Trophoblast cell (in vitro differentiated cells and primary cell): ENCODE measurements at regions not wholly inside any gene's neighbourhood (a gene's known extent, or its start where the extent isn't known, plus 50 kb on each side); places are given as distances from the start of the nearest gene placed in this dataset.

Source experiments
- DNase-seq, 2 donors: peaks; one replicate each; pipeline ENCODE4 v3.0.0-alpha.2; 2016
- H2AFZ ChIP-seq: 2 replicates; pipeline ENCODE4 v1.6.1; 2013; ENCODE audit warnings: low read length, moderate library complexity, mild to moderate bottlenecking; ENCODE audit not compliant: insufficient read depth, poor library complexity
- H2AK5ac ChIP-seq: 2 replicates; pipeline ENCODE4 v1.6.1; 2013; ENCODE audit warnings: mild to moderate bottlenecking, low read length
- H2BK120ac ChIP-seq: 2 replicates; pipeline ENCODE4 v1.6.1; 2013; ENCODE audit warnings: low read length, mild to moderate bottlenecking, moderate library complexity; ENCODE audit not compliant: insufficient read depth, poor library complexity
- H2BK12ac ChIP-seq: 2 replicates; pipeline ENCODE4 v1.6.1; 2013; ENCODE audit warnings: mild to moderate bottlenecking, low read length, moderate library complexity
- H2BK5ac ChIP-seq: 2 replicates; pipeline ENCODE4 v1.6.1; 2013; ENCODE audit warnings: low read length, low read depth, moderate library complexity, mild to moderate bottlenecking; ENCODE audit not compliant: poor library complexity
- H3K14ac ChIP-seq: 2 replicates; pipeline ENCODE4 v1.6.1; 2013; ENCODE audit warnings: mild to moderate bottlenecking, low read length
- H3K18ac ChIP-seq: 2 replicates; pipeline ENCODE4 v1.6.1; 2013; ENCODE audit warnings: mild to moderate bottlenecking, low read length
- H3K23ac ChIP-seq: 2 replicates; pipeline ENCODE4 v1.6.1; 2013; ENCODE audit warnings: low read length
- H3K27ac ChIP-seq: 2 replicates; pipeline ENCODE4 v1.5.1; 2013; ENCODE audit warnings: low read depth, mild to moderate bottlenecking, inconsistent platforms, low read length, moderate library complexity
- H3K27me3 ChIP-seq: 2 replicates; pipeline ENCODE4 v1.6.1; 2013; ENCODE audit warnings: inconsistent platforms, mild to moderate bottlenecking, low read length, moderate library complexity; ENCODE audit not compliant: insufficient read depth
- H3K36me3 ChIP-seq, 2 experiments: 1 replicate in 1 of 2; 2 replicates in 1 of 2; pipeline ENCODE4 v1.6.1; 2013; ENCODE audit warnings: low read length in 2 of 2, mild to moderate bottlenecking in 2 of 2, moderate library complexity in 1 of 2; ENCODE audit not compliant: insufficient read depth in 2 of 2, control insufficient read depth in 1 of 2
- H3K4ac ChIP-seq: 2 replicates; pipeline ENCODE4 v1.6.1; 2013; ENCODE audit warnings: low read depth, mild to moderate bottlenecking, low read length, moderate library complexity
- H3K4me1 ChIP-seq, 2 experiments: 1 replicate in 1 of 2; 2 replicates in 1 of 2; pipeline ENCODE4 v1.6.1; 2013; ENCODE audit warnings: low read length in 2 of 2, mild to moderate bottlenecking in 2 of 2, moderate library complexity in 1 of 2; ENCODE audit not compliant: insufficient read depth in 2 of 2, control insufficient read depth in 1 of 2
- H3K4me2 ChIP-seq: 2 replicates; pipeline ENCODE4 v1.6.1; 2013; ENCODE audit warnings: inconsistent platforms, mild to moderate bottlenecking, low read length, moderate library complexity
- H3K4me3 ChIP-seq: 2 replicates; pipeline ENCODE4 v1.5.1; 2013; ENCODE audit warnings: mild to moderate bottlenecking, low read depth, low read length, inconsistent platforms
- H3K79me1 ChIP-seq: one replicate; pipeline ENCODE4 v1.6.1; 2013; ENCODE audit warnings: low read length
- H3K79me2 ChIP-seq: 2 replicates; pipeline ENCODE4 v1.6.1; 2013; ENCODE audit warnings: low read length, mild to moderate bottlenecking; ENCODE audit not compliant: control insufficient read depth, insufficient read depth, poor library complexity
- H3K9ac ChIP-seq: 2 replicates; pipeline ENCODE4 v1.6.1; 2013; ENCODE audit warnings: mild to moderate bottlenecking, low read length
- H3K9me3 ChIP-seq: 2 replicates; pipeline ENCODE4 v1.6.1; 2013; ENCODE audit warnings: low read depth, mild to moderate bottlenecking, control low read depth, inconsistent platforms, low read length; ENCODE audit not compliant: insufficient read depth
- H4K12ac ChIP-seq: 2 replicates; pipeline ENCODE4 v1.6.1; 2013; ENCODE audit warnings: low read depth, mild to moderate bottlenecking, low read length, moderate library complexity
- H4K8ac ChIP-seq: 2 replicates; pipeline ENCODE4 v1.6.1; 2013; ENCODE audit warnings: low read depth, mild to moderate bottlenecking, low read length, moderate library complexity
- H4K91ac ChIP-seq: one replicate; pipeline ENCODE4 v1.6.1; 2013; ENCODE audit warnings: low read depth, mild to moderate bottlenecking, low read length, moderate library complexity
- WGBS: extraction: QIAGEN DNeasy Blood & Tissue Kit; methylation state at CpG from one replicate; pipeline ENCODE4 v1.1.7; 2013; ENCODE audit warnings: missing lambda C conversion rate; ENCODE audit not compliant: insufficient read length, insufficient coverage; ENCODE audit errors: extremely low coverage; 5-methylcytosine and 5-hydroxymethylcytosine counted together

- no peak overlapping the region for H2BK12ac ChIP-seq
- H3K23ac ChIP-seq, result no peak overlapping the region
- no peak overlapping the region for H3K14ac ChIP-seq
- H3K9ac ChIP-seq, result no peak overlapping the region
- H4K12ac ChIP-seq, result no peak overlapping the region
- no peak overlapping the region for H2AFZ ChIP-seq
- H3K79me1 ChIP-seq, result no peaks in the 10 kb centered on the region
- no peak overlapping the region for H2AK5ac ChIP-seq
- H3K4me2 ChIP-seq, result no peak overlapping the region
- no peak overlapping the region for H3K27ac ChIP-seq
- no peaks in the 10 kb centered on the region for H3K9me3 ChIP-seq
- H4K8ac ChIP-seq, result no peak overlapping the region
- no peak overlapping the region for H3K4me3 ChIP-seq
- no peak overlapping the region for H2BK120ac ChIP-seq
- no peaks in the 10 kb centered on the region for H3K79me2 ChIP-seq
- DNase-seq, result no peak
- H4K91ac ChIP-seq, result no peak overlapping the region
- H3K36me3 ChIP-seq, result no peaks in the 10 kb centered on the region
- no peak overlapping the region for H3K4ac ChIP-seq
- H3K4me1 ChIP-seq, result no peaks in the 10 kb centered on the region
- H3K18ac ChIP-seq, result no peak overlapping the region
- H2BK5ac ChIP-seq, result no peak overlapping the region
- H3K27me3 ChIP-seq, result no peaks in the 10 kb centered on the region
These were observed 489.2 kb downstream of the DHX35 start for GRCh38 chr20:39451386-39451785.

DNA sequence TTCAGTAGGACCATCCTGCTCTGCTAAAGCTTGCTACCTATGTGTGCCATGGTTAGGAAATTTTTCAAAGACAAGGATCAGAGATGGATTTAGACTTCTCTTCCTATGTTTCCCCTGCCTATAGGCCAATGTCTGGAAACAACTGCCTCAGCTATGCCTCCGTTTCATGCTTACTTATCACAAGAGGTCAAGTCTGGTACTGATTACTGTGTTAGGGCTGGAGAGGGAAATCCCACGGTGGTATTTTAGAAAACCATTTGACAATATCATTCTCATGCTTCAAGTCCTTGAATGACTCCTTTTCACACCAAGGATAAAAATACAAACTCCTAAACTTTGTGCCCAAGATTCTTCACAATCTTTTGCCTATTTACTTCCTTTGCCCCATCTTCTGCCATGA lies 484.3 kb downstream of the DHX35 start:
- Histone ChIP-seq H3K4me1 (no peaks in the 10 kb centered on the region), H2AFZ (no peak overlapping the region), H3K27me3 (no peaks in the 10 kb centered on the region), H3K27ac (no peak overlapping the region), H2AK5ac (no peak overlapping the region), H3K14ac (no peak overlapping the region), H3K18ac (no peak overlapping the region), H3K9ac (no peak overlapping the region), H3K79me1 (no peaks in the 10 kb centered on the region), H4K12ac (no peak overlapping the region), H2BK12ac (no peak overlapping the region), H3K79me2 (no peaks in the 10 kb centered on the region), H4K91ac (no peak overlapping the region), H3K4me2 (no peak overlapping the region), H4K8ac (no peak overlapping the region), H3K4ac (no peak overlapping the region), H3K9me3 (no peaks in the 10 kb centered on the region), H2BK120ac (no peak overlapping the region), H3K23ac (no peak overlapping the region), H2BK5ac (no peak overlapping the region), H3K4me3 (no peak overlapping the region), H3K36me3 (no peaks in the 10 kb centered on the region)
- DNase-seq, result no peak
- no CpG with 5 or more reads among the region's 2 CpGs for WGBS

- no peak overlapping the region for H2BK5ac ChIP-seq
- no peak overlapping the region for H2AFZ ChIP-seq
- H4K8ac ChIP-seq, result no peak overlapping the region
- no peaks in the 10 kb centered on the region for H3K79me1 ChIP-seq
- WGBS, result no CpG with 5 or more reads among the region's 1 CpG
- H3K79me2 ChIP-seq, result no peaks in the 10 kb centered on the region
- no peaks in the 10 kb centered on the region for H3K27me3 ChIP-seq
- no peaks in the 10 kb centered on the region for H3K36me3 ChIP-seq
- H3K9me3 ChIP-seq, result no peaks in the 10 kb centered on the region
- DNase-seq, result no peak
- H2AK5ac ChIP-seq, result no peak overlapping the region
- H3K23ac ChIP-seq, result no peak overlapping the region
- H3K9ac ChIP-seq, result no peak overlapping the region
- no peak overlapping the region for H3K18ac ChIP-seq
- no peak overlapping the region for H3K27ac ChIP-seq
- no peak overlapping the region for H2BK12ac ChIP-seq
- H3K14ac ChIP-seq, result no peak overlapping the region
- no peak overlapping the region for H4K12ac ChIP-seq
- H2BK120ac ChIP-seq, result no peak overlapping the region
- H3K4ac ChIP-seq, result no peak overlapping the region
- no peak overlapping the region for H4K91ac ChIP-seq
- no peak overlapping the region for H3K4me2 ChIP-seq
- H3K4me1 ChIP-seq, result no peaks in the 10 kb centered on the region
- no peak overlapping the region for H3K4me3 ChIP-seq
These were observed 483.0 kb downstream of the DHX35 start for GRCh38 chr20:39445095-39445494.

GRCh38 chr20:39433466-39433865 lies 471.3 kb downstream of the DHX35 start:
- H3K4ac ChIP-seq, result no peak overlapping the region
- no peak overlapping the region for H4K12ac ChIP-seq
- H2AFZ ChIP-seq, result no peak overlapping the region
- no CpG with 5 or more reads among the region's 1 CpG for WGBS
- no peaks in the 10 kb centered on the region for H3K79me1 ChIP-seq
- H3K79me2 ChIP-seq, result no peaks in the 10 kb centered on the region
- H3K9ac ChIP-seq, result no peak overlapping the region
- no peaks in the 10 kb centered on the region for H3K9me3 ChIP-seq
- no peak overlapping the region for H3K18ac ChIP-seq
- H2BK120ac ChIP-seq, result no peak overlapping the region
- no peak overlapping the region for H2BK5ac ChIP-seq
- no peak overlapping the region for H4K91ac ChIP-seq
- no peak overlapping the region for H2BK12ac ChIP-seq
- no peaks in the 10 kb centered on the region for H3K27me3 ChIP-seq
- no peak overlapping the region for H3K23ac ChIP-seq
- H2AK5ac ChIP-seq, result no peak overlapping the region
- H3K4me3 ChIP-seq, result no peak overlapping the region
- H3K14ac ChIP-seq, result no peak overlapping the region
- H4K8ac ChIP-seq, result no peak overlapping the region
- DNase-seq, result no peak
- no peaks in the 10 kb centered on the region for H3K4me1 ChIP-seq
- H3K27ac ChIP-seq, result no peak overlapping the region
- H3K36me3 ChIP-seq, result no peaks in the 10 kb centered on the region
- H3K4me2 ChIP-seq, result no peak overlapping the region
